ENCODE measurements at regions not wholly inside any gene's neighbourhood (a gene's known extent, or its start where the extent isn't known, plus 50 kb on each side); places are given as distances from the start of the nearest gene placed in this dataset.

- no peak for DNase-seq (ENCODE audit: low spot score)
- Histone ChIP-seq H3K4me1 (ENCODE audit: insufficient read depth, low read length, poor library complexity, severe bottlenecking) (peaks cover 32% of the 10 kb centered on the region), H3K27ac (ENCODE audit: low read depth, low read length, poor library complexity, severe bottlenecking) (peak overlapping the region; percentile 89), H3K4me3 (ENCODE audit: low read depth, low read length, poor library complexity, severe bottlenecking) (peak overlapping the region; percentile 17), H3K27me3 (replicated peaks; ENCODE audit: insufficient read depth, low read depth, low read length, poor library complexity) (no peaks in the 10 kb centered on the region), H3K36me3 (ENCODE audit: insufficient read depth, low read length, poor library complexity, severe bottlenecking) (no peaks in the 10 kb centered on the region), H3K9me3 (ENCODE audit: low read depth, low read length, poor library complexity, severe bottlenecking) (no peaks in the 10 kb centered on the region)
- intact Hi-C loops (cut with micrococcal nuclease; ENCODE audit: unreplicated experiment): no loop called here
- TF ChIP-seq CTCF (conservative IDR thresholded peaks at IDR 0.05; ENCODE audit: low read depth, low read length): no peak
- TF ChIP-seq EZH2 (IDR thresholded peaks at IDR 0.05; ENCODE audit: borderline replicate concordance, low read depth, low read length, poor library complexity, severe bottlenecking): no peak
- POLR2A ChIA-PET (ENCODE audit: low non-redundant PET): no interaction called here
- BruUV-seq (replicated peaks): no TSS peak
- CTCF ChIA-PET: interaction anchor here (0.6 to 1.8 kb wide), 5 partner anchors 524 to 597 kb away, joined by 3 to 15 read pairs (median 4); no protein-coding TSS in a partner anchor
Measured at GRCh38 chr3:178967177-178967532, 104.5 kb downstream of the ZMAT3 start.

GRCh38 chr3:178966299-178967176 lies 105.1 kb downstream of the ZMAT3 start:
- CTCF ChIA-PET: interaction anchor here (0.6 to 1.8 kb wide), 5 partner anchors 523 to 597 kb away, joined by 3 to 15 read pairs (median 4); no protein-coding TSS in a partner anchor
- peak; percentile 89 for DNase-seq (ENCODE audit: low spot score)
- BruUV-seq (replicated peaks): no TSS peak
- Histone ChIP-seq H3K27me3 (replicated peaks; ENCODE audit: insufficient read depth, low read depth, low read length, poor library complexity) (no peaks in the 10 kb centered on the region), H3K9me3 (ENCODE audit: low read depth, low read length, poor library complexity, severe bottlenecking) (no peaks in the 10 kb centered on the region), H3K27ac (ENCODE audit: low read depth, low read length, poor library complexity, severe bottlenecking) (peak overlapping the region; percentile 89), H3K4me1 (ENCODE audit: insufficient read depth, low read length, poor library complexity, severe bottlenecking) (peaks cover 32% of the 10 kb centered on the region), H3K36me3 (ENCODE audit: insufficient read depth, low read length, poor library complexity, severe bottlenecking) (no peaks in the 10 kb centered on the region), H3K4me3 (ENCODE audit: low read depth, low read length, poor library complexity, severe bottlenecking) (peak overlapping the region; percentile 17)
- POLR2A ChIA-PET (ENCODE audit: low non-redundant PET): no interaction called here
- TF ChIP-seq CTCF (conservative IDR thresholded peaks at IDR 0.05; ENCODE audit: low read depth, low read length) (peak; percentile 75), EZH2 (IDR thresholded peaks at IDR 0.05; ENCODE audit: borderline replicate concordance, low read depth, low read length, poor library complexity, severe bottlenecking) (no peak)
- intact Hi-C loops (cut with micrococcal nuclease; ENCODE audit: unreplicated experiment): loop anchor here (1.0 kb wide), 1 partner anchor 530 kb away; no protein-coding TSS in a partner anchor

- Histone ChIP-seq H3K4me1 (ENCODE audit: insufficient read depth, low read length, poor library complexity, severe bottlenecking) (peaks cover 32% of the 10 kb centered on the region), H3K9me3 (ENCODE audit: low read depth, low read length, poor library complexity, severe bottlenecking) (no peaks in the 10 kb centered on the region), H3K27me3 (replicated peaks; ENCODE audit: insufficient read depth, low read depth, low read length, poor library complexity) (no peaks in the 10 kb centered on the region), H3K27ac (ENCODE audit: low read depth, low read length, poor library complexity, severe bottlenecking) (no peak overlapping the region), H3K36me3 (ENCODE audit: insufficient read depth, low read length, poor library complexity, severe bottlenecking) (no peaks in the 10 kb centered on the region), H3K4me3 (ENCODE audit: low read depth, low read length, poor library complexity, severe bottlenecking) (no peak overlapping the region)
- intact Hi-C loops (cut with micrococcal nuclease; ENCODE audit: unreplicated experiment): no loop called here
- ChIA-PET POLR2A (ENCODE audit: low non-redundant PET) (no interaction called here), CTCF (no interaction called here)
- no peak for DNase-seq (ENCODE audit: low spot score)
- no TSS peak for BruUV-seq (replicated peaks)
- no peak for TF ChIP-seq CTCF (conservative IDR thresholded peaks at IDR 0.05; ENCODE audit: low read depth, low read length)
- no peak for TF ChIP-seq EZH2 (IDR thresholded peaks at IDR 0.05; ENCODE audit: borderline replicate concordance, low read depth, low read length, poor library complexity, severe bottlenecking)
Measured at GRCh38 chr3:178964551-178964950, 107.1 kb downstream of the ZMAT3 start.
